Transverse colon (tissue), 4 donors: ENCODE measurements at regions not wholly inside any gene's neighbourhood (a gene's known extent, or its start where the extent isn't known, plus 50 kb on each side); places are given as distances from the start of the nearest gene placed in this dataset.

Experiments used
- CTCF ChIP-seq, 5 experiments: fragments of 200-600 bp in 3 of 5; fragments of 450-650 bp in 2 of 5; sonication (generic) in 3 of 5; IDR thresholded peaks; 1 replicate in 2 of 5; 2 replicates in 3 of 5; pipeline ENCODE4 v1.5.1; 2016 to 2017; ENCODE audit warnings: antibody characterized with exemption in 5 of 5, inconsistent platforms in 3 of 5, mild to moderate bottlenecking in 2 of 5, moderate library complexity in 1 of 5
- POLR2A ChIP-seq: fragments of 450-650 bp; IDR thresholded peaks from one replicate; pipeline ENCODE4 v1.6.1; 2016; ENCODE audit warnings: antibody characterized with exemption, mild to moderate bottlenecking, moderate library complexity
- POLR2AphosphoS5 ChIP-seq, 3 donors: sonication (generic); formaldehyde crosslinking; IDR thresholded peaks; one replicate each; pipeline ENCODE4 v1.6.1; 2016; ENCODE audit warnings: antibody characterized with exemption in 3 of 3

- TF ChIP-seq CTCF (IDR thresholded peaks at IDR 0.05) (no peak), POLR2A (no peak), POLR2AphosphoS5 (IDR thresholded peaks at IDR 0.05) (no peak)
These were observed 192.0 kb upstream of the RALGAPA2 start for GRCh38 chr20:20904501-20904831.
